CD4-positive, alpha-beta T cell treated with Interleukin-12 subunit alpha and Interleukin-12 subunit beta, for 1 hour (primary cell): ENCODE measurements at regions not wholly inside any gene's neighbourhood (a gene's known extent, or its start where the extent isn't known, plus 50 kb on each side); places are given as distances from the start of the nearest gene placed in this dataset.
"Not testable (repeated sequence)": the region's sequence is repeated elsewhere in the genome, so short reads cannot be mapped to it uniquely, and the experiment has no call there.

Experiments used
- DNase-seq: peaks from one replicate; pipeline ENCODE4 v3.0.0-alpha.2; 2020

- no peak for DNase-seq
Observed at GRCh38 chr7:65749518-65749917, 123.4 kb upstream of the VKORC1L1 start.

GRCh38 chr7:65750511-65751344 is 122.1 kb upstream of the VKORC1L1 start:
- peak; percentile 89 for DNase-seq

DNA sequence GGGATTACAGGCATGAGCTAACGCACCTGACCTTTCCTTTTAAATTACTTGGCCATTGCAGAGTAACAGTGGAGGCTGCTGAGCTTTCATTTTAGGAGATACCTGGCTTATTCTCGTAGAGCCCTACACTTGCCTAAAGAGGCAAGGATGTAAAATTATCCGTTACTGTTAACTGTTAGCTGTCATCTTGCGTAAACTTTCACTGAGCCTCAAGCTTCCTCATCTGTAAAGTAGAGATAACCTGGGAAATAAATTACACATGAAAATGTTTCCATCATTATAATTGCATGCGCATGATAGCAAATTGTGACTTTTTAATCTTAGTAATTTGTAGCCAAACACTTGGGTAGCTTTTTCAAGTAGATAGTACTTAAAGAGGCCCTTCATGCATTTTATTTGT is 118.8 kb upstream of the VKORC1L1 start:
- not testable (repeated sequence) for DNase-seq

DNA sequence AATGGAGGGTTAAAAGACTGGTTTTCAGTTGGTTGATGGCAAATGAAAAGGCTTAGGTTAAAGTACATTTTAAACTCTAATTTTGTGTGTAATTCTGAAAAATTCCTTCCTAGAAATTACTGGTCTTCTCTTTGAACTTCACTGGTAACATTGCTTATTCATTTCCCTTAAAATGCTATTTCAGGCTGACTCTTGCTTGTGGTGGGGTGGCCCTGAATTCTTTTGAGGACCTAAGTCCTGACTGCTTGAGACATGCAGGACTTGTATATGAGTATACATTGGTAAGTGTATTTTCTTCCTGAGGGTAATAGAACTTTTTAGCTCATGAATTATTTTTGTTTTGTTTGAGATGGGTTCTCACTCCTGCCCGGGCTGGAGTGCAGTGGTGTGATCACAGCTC is 113.9 kb upstream of the VKORC1L1 start:
- not testable (repeated sequence) for DNase-seq

- DNase-seq, result not testable (repeated sequence)
Observed at GRCh38 chr7:65762712-65763111, 110.2 kb upstream of the VKORC1L1 start.

DNA sequence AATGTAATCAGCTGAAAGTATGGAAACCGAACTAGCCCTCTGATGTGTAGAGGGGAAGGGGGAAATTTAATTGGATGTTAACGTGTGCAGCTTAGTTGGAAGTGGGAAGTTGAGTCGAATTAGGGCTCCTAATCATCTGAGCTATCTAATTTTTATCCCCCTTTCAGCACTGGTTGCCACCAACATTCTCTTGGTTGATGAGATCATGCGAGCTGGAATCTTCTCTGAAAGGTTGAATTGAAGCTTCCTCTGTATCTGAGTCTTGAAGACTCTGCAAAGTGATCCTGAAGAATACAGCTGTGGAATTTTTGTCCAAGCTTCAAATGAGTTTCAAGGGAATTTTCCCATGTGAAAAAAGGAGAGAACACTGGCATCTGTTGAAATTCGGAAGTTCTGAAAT is 109.8 kb upstream of the VKORC1L1 start:
- not testable (repeated sequence) for DNase-seq

DNA sequence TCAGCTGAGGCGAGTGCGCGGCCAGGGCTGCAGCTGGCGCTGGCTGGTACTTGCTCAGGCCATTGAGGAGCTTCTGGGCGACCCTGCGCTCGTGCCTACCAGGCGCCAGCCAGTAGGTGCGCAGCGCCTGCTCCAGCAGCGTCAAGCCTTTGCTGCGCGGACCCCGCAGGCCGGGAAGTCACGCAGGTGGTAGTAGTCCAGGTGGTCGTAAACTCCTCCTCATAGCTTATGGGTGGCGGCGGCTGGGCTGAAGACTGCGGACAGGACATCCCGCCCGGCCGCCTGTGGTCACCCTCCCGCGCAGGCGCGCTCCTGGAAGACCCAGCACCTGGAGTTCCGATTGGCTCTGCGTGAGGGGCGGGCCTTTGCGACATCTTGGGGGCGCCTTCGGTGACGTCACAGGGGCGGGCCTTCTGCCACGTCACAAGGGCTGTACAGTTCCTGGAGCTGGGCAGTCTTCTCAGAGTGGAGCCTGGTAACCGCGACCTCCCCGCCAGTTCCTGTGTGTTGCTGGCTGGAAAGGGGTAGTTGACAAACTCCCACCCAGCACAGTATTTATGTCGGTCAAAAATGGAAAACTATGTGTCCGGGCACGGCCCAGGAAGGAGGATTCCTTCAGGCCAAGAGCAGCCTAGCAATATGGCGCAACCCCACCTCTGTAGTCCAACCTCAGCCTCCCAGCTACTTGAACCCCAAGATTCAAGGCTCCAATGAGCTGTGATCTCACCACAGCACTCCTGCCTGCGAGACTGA is 102.2 kb upstream of the VKORC1L1 start:
- DNase-seq, result peak; percentile 94

GRCh38 chr7:65771226-65771569 is 101.7 kb upstream of the VKORC1L1 start:
- DNase-seq, result not testable (repeated sequence)

GRCh38 chr7:65776677-65777076 is 96.2 kb upstream of the VKORC1L1 start:
- not testable (repeated sequence) for DNase-seq

DNA sequence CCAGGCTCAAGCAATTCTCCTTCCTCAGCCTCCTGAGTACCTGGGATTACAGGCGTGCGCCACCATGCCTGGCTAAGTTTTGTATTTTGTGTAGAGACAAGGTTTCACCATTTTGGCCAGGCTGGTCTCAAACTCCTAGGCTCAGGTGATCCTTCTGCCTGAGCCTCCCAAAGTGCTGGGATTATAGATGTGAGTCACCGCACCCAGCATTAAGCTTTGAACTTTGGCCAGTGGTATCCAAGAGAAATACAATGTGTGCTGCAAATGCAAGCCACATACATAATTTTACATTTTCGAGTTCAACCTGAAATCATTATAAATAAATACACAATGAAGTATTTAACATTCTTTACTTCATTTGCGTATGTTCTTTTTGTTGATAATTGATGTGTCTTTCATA is 82.9 kb upstream of the VKORC1L1 start:
- DNase-seq, result not testable (repeated sequence)

- DNase-seq, result not testable (repeated sequence)
Observed at GRCh38 chr7:65791788-65792187, 81.1 kb upstream of the VKORC1L1 start.

DNA sequence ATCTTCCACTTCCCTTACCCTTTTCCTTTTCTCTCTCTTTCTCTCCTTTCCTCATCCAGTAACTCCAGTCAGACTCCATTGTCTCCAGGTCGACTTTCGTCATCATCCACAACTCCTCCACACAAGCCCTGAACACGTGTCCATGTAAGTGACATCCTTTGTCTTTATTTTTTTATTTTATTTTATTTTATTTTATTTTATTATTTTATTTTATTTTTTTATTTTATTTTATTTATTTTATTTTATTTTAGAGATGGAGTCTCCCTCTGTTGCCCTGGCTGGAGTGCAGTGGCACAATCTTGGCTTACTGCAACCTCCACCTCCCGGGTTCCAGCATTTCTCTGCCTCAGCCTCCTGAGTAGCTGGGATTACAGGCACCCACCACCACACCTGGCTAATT is 80.1 kb upstream of the VKORC1L1 start:
- not testable (repeated sequence) for DNase-seq

GRCh38 chr7:65794671-65795391 is 78.0 kb upstream of the VKORC1L1 start:
- not testable (repeated sequence) for DNase-seq

DNA sequence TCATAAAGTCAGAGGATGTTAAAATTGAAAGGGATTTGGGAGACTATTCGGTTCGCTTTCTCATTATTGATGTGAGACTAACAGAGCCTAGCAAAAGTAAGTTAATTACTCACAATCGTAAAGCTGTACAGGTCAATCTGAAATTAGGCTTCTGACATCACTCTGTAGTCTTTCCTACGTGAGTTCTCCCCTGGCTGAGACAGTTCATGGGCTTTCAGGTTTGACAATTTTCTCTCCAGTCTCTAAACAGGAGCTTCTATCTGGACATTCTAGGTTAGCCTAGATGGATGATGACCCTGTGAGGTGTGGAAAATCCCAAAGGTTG is 77.5 kb upstream of the VKORC1L1 start:
- DNase-seq, result not testable (repeated sequence)

DNA sequence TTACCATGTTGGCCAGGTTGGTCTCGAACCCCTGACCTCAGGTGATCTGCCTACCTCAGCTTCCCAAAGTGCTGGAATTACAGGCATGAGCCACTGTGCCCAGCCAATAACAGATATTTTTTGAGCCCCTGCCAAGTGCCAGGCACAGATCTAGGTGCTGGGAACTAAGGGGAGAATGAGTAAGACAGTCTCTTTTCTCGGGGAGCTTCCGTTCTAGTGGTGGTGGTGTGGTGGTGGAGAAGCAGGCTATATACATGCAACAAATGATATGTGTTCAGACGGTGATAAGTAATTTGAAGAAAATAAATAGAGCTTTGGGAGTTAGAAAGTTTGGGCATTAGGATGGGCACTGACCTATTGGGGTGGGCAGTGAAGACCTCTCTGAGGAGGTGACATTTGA is 76.7 kb upstream of the VKORC1L1 start:
- DNase-seq, result no peak

DNA sequence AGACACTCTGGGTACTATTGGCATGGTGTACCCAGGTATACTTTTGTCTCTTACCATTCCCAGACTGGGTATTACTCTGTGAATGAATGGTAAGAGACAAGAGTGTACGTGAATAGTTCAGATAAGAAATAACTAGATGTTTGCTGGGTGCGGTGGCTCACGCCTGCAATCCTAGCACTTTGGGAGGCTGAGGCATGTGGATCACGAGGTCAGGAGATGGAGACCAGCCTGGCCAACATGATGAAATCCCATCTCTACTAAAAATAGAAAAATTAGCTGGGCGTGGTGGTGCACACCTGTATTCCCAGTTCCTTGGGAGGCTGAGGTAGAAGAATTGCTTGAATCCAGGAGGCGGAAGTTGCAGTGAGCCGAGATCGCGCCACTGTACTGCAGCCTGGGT is 75.8 kb upstream of the VKORC1L1 start:
- DNase-seq, result not testable (repeated sequence)

DNA sequence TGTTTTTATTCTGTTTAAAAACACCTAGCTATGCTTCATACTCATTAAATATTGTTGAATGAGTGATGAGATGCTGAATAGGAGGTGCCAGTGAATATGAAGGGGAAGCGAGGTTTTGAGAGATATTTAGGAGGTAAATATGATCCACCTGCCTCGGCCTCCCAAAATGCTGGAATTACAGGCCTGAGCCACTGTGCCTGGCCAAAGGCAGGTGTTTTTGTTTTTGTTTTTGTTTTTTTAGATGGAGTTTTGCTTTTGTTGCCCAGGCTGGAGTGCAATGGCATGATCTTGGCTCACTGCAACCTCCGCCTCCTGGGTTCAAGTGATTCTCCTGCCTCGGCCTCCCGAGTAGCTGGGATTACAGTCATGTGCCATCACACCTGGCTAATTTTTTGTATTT is 75.3 kb upstream of the VKORC1L1 start:
- DNase-seq, result not testable (repeated sequence)

DNA sequence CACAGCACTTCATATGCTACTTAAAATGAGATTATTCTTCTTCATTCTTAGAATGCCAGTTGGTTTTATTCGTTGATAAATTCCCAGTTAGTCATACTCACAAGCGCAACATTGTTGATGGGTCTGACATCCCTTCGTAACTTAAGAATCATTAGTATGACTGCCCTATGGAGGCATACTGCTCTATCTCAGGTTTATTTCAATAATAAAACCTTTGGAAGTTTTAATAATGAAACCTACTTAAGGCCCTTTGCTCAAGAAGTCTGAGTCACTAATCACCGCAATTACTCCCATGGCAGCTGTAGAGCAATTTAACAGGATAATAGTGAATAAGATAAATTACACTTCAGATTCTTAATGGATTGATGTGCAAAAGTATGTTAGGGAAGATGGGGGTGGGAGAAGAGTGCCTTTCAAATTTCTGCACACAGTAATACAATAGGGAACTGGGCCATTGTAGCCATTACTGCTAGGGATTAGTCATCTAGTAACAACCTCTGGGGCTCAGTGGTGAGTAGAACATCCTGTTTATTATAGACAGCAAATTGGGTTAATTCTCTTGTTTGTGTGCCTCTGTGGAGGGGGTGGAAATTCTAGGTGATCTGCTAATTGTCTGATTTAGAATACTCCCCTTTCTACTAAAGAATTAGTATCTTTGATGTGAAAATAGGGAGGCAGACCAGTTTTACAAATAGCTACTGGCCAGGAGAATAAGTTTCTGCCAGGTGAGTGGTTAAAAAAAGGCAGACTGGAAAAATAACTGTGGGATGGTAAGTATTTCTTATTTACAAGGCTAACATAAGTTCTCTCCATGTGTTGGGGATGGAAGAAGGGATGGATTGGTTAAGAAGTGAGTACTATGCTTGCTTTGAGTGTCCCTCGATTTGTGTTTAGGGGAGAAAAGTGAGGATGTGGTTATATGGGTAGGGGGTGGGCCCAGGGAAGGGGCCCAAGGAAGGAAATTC is 74.5 kb upstream of the VKORC1L1 start:
- peak; percentile 34 for DNase-seq

DNA sequence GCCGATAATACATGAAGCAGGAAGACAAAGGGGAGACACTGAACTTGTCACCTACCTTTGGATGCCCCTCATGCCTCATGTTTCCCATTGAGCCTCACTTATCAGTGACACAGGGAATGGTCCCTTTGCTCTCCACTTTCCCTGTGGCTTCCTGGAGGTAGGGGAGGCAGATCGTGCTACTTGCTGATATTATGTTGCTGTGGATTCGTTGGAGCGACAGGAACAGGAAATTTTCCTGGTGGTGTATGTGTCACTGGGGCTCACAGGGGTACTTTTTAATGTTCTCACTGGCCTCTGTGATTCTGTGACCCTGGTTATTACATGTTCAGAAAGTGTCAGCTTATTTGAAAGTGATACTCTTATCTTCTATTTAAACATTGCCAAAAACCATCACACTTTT is 72.7 kb upstream of the VKORC1L1 start:
- not testable (repeated sequence) for DNase-seq

GRCh38 chr7:65800890-65801341 is 72.0 kb upstream of the VKORC1L1 start:
- DNase-seq, result no peak

DNA sequence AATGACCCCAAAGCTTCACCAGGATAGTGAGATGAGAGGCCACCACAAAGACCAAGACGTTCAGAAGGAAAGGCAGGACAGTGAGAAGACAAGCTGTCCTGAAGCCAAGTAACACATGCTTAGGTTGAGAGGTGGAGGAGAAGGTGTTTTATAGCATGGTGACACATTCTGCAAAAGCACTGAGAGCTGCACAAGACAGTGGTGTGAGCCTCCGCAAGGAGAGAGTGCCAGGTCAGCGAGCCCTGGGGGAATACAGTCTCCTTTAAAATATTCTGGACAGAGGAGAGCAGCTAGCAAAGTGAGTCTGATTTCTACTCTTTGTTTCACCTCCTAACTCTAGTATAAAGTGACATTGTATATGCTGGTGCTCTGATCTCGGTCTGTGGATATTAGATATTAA is 68.0 kb upstream of the VKORC1L1 start:
- no peak for DNase-seq

DNA sequence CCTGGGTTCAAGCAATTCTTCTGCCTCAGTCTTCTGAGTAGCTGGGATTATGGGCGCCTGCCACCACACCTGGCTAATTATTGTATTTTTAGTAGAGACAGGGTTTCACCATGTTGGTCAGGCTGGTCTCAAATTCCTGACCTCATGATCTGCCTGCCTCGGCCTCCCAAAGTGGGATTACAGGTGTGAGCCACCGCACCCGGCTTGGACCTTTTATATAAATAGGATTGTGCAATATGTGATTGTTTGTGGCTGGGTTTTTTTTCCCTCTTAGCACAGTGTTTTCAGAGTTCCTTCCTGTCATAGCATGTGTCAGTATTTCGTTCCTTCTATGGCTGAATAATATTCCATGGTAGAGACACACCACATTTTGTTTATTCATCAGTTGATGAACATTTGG is 65.8 kb upstream of the VKORC1L1 start:
- not testable (repeated sequence) for DNase-seq
